GM12872 (cell line): ENCODE measurements at regions not wholly inside any gene's neighbourhood (a gene's known extent, or its start where the extent isn't known, plus 50 kb on each side); places are given as distances from the start of the nearest gene placed in this dataset.

Source experiments
- CTCF ChIP-seq: IDR thresholded peaks from 3 replicates; pipeline ENCODE4 v1.5.1; 2011; ENCODE audit warnings: low read depth, mild to moderate bottlenecking, low read length, moderate library complexity; ENCODE audit not compliant: insufficient read depth

GRCh38 chr3:25165306-25165705 is 262.8 kb upstream of the RARB start:
- TF ChIP-seq CTCF, result no peak

- no peak for TF ChIP-seq CTCF
These were observed 262.0 kb upstream of the RARB start for GRCh38 chr3:25166016-25166415.

- TF ChIP-seq CTCF, result no peak
These were observed 258.9 kb upstream of the RARB start for GRCh38 chr3:25169151-25169550.

GRCh38 chr3:25170021-25170420 is 258.0 kb upstream of the RARB start:
- TF ChIP-seq CTCF, result no peak

- TF ChIP-seq CTCF, result no peak
These were observed 256.8 kb upstream of the RARB start for GRCh38 chr3:25171118-25171807.

- no peak for TF ChIP-seq CTCF
These were observed 256.2 kb upstream of the RARB start for GRCh38 chr3:25171897-25172296.

GRCh38 chr3:25173606-25174005 is 254.5 kb upstream of the RARB start:
- TF ChIP-seq CTCF, result no peak
